Upper lobe of right lung (tissue), 1 donor: ENCODE measurements at regions not wholly inside any gene's neighbourhood (a gene's known extent, or its start where the extent isn't known, plus 50 kb on each side); places are given as distances from the start of the nearest gene placed in this dataset.

Source experiments
- ATAC-seq: fragments of 200-7000 bp; cut with Tn5 transposase; one replicate; pipeline ENCODE4 v1.9.1; 2020; ENCODE audit warnings: mild to moderate bottlenecking, moderate library complexity
- DNase-seq: peaks from one replicate; pipeline ENCODE4 v3.0.0-alpha.2; 2020
- H3K27ac ChIP-seq: fragments of 200-600 bp; one replicate; pipeline ENCODE4 v1.8.0; 2022
- H3K27me3 ChIP-seq: fragments of 200-600 bp; one replicate; pipeline ENCODE4 v1.8.0; 2022; ENCODE audit warnings: mild to moderate bottlenecking
- H3K36me3 ChIP-seq: fragments of 200-600 bp; one replicate; pipeline ENCODE4 v1.8.0; 2022
- H3K4me1 ChIP-seq: fragments of 200-600 bp; one replicate; pipeline ENCODE4 v1.8.0; 2022
- H3K4me3 ChIP-seq: fragments of 200-600 bp; one replicate; pipeline ENCODE4 v1.8.0; 2022; ENCODE audit warnings: mild to moderate bottlenecking
- H3K9me3 ChIP-seq: fragments of 200-600 bp; one replicate; pipeline ENCODE4 v1.8.0; 2022
- intact Hi-C: fragments of 100-400 bp; cut with DNase I; formaldehyde crosslinking; loops from one replicate; pipeline ENCODE4 v1.11.0; 2022
- TF ChIP-seq, protein P1 (sequence below): fragments of 200-600 bp; IDR thresholded peaks from one replicate; pipeline ENCODE4 v1.8.0; 2022; ENCODE audit warnings: antibody characterized with exemption
- donor health status: DM: no; HTN: yes; CAD: no; lungs with severe emphysema.

DNA sequence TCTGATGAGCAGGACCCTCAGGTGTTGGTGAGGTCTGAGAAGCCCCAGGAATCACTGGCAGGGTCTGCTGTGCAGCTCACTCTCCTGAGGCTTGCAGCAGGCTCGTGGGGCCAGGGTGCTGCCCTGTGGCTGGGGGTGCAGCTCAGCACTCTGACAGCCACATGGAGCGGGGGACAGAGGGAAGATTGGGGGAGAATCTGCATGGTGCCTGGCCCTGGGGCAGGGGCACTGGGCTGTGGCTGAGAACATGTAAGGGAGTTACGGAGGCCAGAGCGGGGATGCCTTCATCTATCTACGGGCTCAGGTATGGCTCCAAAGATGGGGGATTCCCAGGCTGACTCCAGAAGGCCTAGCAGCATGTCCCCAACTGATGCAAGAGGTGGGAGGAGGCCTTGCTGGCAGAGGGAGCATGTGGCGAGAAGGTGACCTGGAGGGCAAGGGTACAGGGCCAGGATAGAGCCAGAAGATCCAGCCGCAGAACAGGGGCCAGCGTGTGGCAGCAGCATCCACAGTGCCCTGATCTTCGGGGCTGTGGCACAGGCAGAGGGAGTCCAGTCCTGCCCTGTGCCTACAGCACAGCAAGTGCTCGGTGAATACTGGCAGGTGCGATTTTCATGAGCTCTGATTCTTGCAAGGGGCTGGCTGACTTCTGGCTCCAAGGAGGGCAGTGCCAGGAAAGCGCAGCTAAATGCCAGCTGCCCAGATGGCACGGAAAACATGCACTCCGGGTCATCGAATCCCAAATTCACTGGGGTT lies 184.7 kb downstream of the CTTN start:
- TF ChIP-seq, protein P1, sequence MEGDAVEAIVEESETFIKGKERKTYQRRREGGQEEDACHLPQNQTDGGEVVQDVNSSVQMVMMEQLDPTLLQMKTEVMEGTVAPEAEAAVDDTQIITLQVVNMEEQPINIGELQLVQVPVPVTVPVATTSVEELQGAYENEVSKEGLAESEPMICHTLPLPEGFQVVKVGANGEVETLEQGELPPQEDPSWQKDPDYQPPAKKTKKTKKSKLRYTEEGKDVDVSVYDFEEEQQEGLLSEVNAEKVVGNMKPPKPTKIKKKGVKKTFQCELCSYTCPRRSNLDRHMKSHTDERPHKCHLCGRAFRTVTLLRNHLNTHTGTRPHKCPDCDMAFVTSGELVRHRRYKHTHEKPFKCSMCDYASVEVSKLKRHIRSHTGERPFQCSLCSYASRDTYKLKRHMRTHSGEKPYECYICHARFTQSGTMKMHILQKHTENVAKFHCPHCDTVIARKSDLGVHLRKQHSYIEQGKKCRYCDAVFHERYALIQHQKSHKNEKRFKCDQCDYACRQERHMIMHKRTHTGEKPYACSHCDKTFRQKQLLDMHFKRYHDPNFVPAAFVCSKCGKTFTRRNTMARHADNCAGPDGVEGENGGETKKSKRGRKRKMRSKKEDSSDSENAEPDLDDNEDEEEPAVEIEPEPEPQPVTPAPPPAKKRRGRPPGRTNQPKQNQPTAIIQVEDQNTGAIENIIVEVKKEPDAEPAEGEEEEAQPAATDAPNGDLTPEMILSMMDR = no peak
- Histone ChIP-seq H3K27me3 (no peaks in the 10 kb centered on the region), H3K4me3 (no peak overlapping the region), H3K27ac (no peak overlapping the region), H3K9me3 (no peaks in the 10 kb centered on the region), H3K36me3 (no peaks in the 10 kb centered on the region), H3K4me1 (no peaks in the 10 kb centered on the region)
- intact Hi-C loops = no loop called here
- ATAC-seq (no peak), DNase-seq (peak; percentile 54)

DNA sequence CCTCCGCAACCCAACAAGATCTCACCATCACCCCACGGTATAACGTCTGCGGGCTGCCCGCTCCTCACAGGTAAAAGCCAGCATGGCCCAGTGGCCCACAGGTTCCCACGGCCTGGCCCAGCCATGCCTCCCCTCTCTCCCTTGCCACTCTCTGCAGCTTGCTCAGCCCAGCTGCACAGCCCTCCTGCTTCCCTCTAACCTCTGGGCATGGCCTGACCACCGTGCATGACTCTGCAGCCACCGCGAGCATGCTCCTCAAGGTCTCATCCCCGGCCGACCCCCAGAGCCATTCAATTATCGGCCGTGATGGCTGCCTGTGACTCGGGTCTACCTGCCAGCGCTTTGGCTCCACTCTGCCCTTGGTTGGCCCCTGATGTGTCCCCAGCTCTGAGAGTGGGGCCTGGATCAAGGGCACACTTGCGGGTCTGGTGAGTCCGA lies 185.5 kb downstream of the CTTN start:
- Histone ChIP-seq H3K9me3 (no peaks in the 10 kb centered on the region), H3K36me3 (no peaks in the 10 kb centered on the region), H3K4me1 (no peaks in the 10 kb centered on the region), H3K4me3 (no peak overlapping the region), H3K27ac (no peak overlapping the region), H3K27me3 (no peaks in the 10 kb centered on the region)
- TF ChIP-seq, protein P1 = no peak
- ATAC-seq (no peak), DNase-seq (peak; percentile 55)
- intact Hi-C loops = no loop called here

DNA sequence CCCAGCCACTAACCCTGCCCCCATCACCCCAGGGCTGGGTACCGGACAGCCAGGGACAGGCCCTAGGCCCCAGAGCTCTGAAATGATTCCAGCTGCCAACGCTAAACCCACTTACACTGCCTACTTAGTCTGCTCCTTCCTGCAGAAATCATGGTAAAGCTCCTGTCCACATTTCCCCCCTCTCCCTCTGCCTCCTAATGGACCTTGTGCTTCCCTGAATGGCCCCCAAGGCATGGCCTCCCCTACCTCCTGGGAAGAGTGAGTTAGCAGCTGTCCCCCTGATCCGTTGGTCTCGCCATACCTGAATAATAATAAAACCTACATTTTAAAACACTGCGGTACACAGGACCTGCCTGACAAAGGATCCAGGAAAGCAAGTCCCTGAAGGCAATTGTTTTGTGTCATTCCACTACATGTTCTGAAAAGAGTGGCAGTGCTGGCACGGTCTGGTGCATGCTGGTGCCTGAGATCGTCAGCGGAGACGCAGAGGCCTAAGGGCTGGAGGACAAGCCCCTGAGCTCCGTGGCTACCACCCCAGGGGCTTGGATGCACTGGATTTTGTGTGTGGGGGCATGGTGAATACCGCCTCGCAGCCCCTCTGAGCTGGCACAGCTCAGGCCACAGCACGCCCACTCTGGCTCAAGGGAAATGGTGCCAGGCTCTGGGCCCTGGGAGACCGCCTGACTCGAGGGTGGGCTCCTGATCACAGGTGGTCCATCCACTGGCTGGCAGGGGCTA lies 186.3 kb downstream of the CTTN start:
- DNase-seq (peak; percentile 35), ATAC-seq (no peak)
- Histone ChIP-seq H3K9me3 (no peaks in the 10 kb centered on the region), H3K4me3 (no peak overlapping the region), H3K36me3 (no peaks in the 10 kb centered on the region), H3K27ac (no peak overlapping the region), H3K4me1 (no peaks in the 10 kb centered on the region), H3K27me3 (no peaks in the 10 kb centered on the region)
- TF ChIP-seq, protein P1 = no peak
- intact Hi-C loops = no loop called here

DNA sequence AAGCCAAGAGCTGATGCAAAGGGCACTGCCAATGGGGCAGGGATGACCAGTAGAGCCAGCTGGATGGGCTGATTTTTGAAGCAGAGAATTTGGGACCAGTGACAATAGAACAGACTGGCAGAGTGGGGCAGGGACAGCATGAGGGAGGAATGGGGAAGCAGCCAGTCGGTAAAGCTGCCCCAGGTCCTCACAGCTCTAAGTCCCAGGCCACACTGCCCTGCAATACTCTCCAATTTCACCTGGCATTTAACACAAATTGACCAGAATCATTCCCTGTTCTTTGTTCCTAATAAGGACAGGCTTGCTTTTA lies 186.9 kb downstream of the CTTN start:
- ATAC-seq (no peak), DNase-seq (peak; percentile 27)
- Histone ChIP-seq H3K27me3 (no peaks in the 10 kb centered on the region), H3K9me3 (no peaks in the 10 kb centered on the region), H3K27ac (no peak overlapping the region), H3K36me3 (no peaks in the 10 kb centered on the region), H3K4me1 (no peaks in the 10 kb centered on the region), H3K4me3 (no peak overlapping the region)
- TF ChIP-seq, protein P1 = no peak
- intact Hi-C loops = no loop called here

DNA sequence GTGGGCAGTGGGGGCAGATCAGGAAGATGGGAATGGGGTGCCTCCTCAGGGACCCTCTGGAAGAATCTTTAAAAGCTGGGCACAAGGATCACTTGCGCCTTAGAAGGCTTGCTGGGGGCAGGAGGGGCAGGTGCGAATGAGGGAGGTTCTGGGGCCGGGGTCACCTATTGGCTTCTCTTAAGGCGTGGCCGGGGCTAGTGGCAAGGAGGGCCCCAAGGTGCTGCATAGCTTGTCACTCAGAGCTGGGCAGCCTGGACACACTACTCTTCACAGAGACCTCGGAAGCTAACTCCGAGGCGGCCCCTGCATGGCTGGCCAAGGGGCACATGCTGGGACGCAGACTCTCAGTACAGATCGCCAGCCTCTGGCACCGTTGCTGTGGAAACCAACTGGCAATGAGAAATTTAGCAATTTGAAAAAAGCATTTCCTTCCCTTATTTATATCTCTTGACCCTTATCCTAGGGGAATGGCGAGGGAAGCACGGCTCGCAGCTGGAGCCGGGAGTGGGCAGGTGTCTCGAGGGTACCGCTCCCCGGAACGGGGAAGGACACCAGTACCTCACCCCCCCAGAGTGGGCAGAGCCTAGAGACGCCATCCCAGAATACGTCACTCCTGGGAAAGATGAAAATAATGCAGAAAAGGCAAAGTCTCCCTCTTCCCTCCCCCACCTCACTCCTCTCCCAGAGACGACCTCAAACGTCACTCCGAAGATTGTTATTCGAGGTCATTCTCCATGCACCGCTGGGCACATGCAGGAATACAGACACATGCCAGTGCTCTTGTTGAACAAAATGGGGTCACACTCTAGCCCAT lies 188.1 kb downstream of the CTTN start:
- Histone ChIP-seq H3K9me3 (no peaks in the 10 kb centered on the region), H3K4me3 (no peak overlapping the region), H3K4me1 (no peaks in the 10 kb centered on the region), H3K27me3 (no peaks in the 10 kb centered on the region), H3K36me3 (no peaks in the 10 kb centered on the region), H3K27ac (no peak overlapping the region)
- DNase-seq (peak; percentile 46), ATAC-seq (no peak)
- TF ChIP-seq, protein P1 = no peak
- intact Hi-C loops = no loop called here
